H9 (cell line): ENCODE measurements at regions not wholly inside any gene's neighbourhood (a gene's known extent, or its start where the extent isn't known, plus 50 kb on each side); places are given as distances from the start of the nearest gene placed in this dataset.

ENCODE experiments used
- DNase-seq: peaks from one replicate; pipeline ENCODE4 v3.0.0-alpha.2; 2017
- H2AFZ ChIP-seq: one replicate; pipeline ENCODE4 v1.6.1; 2013; ENCODE audit warnings: mild to moderate bottlenecking, low read length, control low read depth, moderate library complexity
- H2AK5ac ChIP-seq: 2 replicates; pipeline ENCODE4 v1.6.1; 2013; ENCODE audit warnings: low read length, control low read depth, mixed read lengths; ENCODE audit not compliant: insufficient read length
- H2BK120ac ChIP-seq: one replicate; pipeline ENCODE4 v1.6.1; 2013; ENCODE audit warnings: low read depth, mild to moderate bottlenecking, low read length, control low read depth, inconsistent platforms; ENCODE audit not compliant: poor library complexity, severe bottlenecking
- H2BK12ac ChIP-seq: 2 replicates; pipeline ENCODE4 v1.6.1; 2013; ENCODE audit warnings: low read length, control low read depth, mixed read lengths, low read depth; ENCODE audit not compliant: insufficient read length
- H2BK15ac ChIP-seq: 2 replicates; pipeline ENCODE4 v1.6.1; 2013; ENCODE audit warnings: low read depth, low read length, control low read depth
- H2BK20ac ChIP-seq: one replicate; pipeline ENCODE4 v1.6.1; 2013; ENCODE audit warnings: low read depth, mild to moderate bottlenecking, low read length, control low read depth, inconsistent platforms; ENCODE audit not compliant: poor library complexity, severe bottlenecking
- H2BK5ac ChIP-seq: 2 replicates; pipeline ENCODE4 v1.6.1; 2013; ENCODE audit warnings: low read length, control low read depth, mixed read lengths; ENCODE audit not compliant: insufficient read length
- H3K14ac ChIP-seq: 2 replicates; pipeline ENCODE4 v1.6.1; 2013; ENCODE audit warnings: low read length, control low read depth; ENCODE audit not compliant: insufficient read depth
- H3K18ac ChIP-seq: 2 replicates; pipeline ENCODE4 v1.6.1; 2013; ENCODE audit warnings: low read depth, mild to moderate bottlenecking, mixed read lengths, low read length, control low read depth; ENCODE audit not compliant: insufficient read length
- H3K23ac ChIP-seq: 2 replicates; pipeline ENCODE4 v1.6.1; 2013; ENCODE audit warnings: low read length, control low read depth, mixed read lengths, low read depth; ENCODE audit not compliant: insufficient read length
- H3K23me2 ChIP-seq: 2 replicates; pipeline ENCODE4 v1.6.1; 2013; ENCODE audit warnings: low read depth, mild to moderate bottlenecking, mixed read lengths, low read length, control low read depth; ENCODE audit not compliant: insufficient read length, poor library complexity, severe bottlenecking
- H3K27ac ChIP-seq: 2 replicates; pipeline ENCODE4 v1.5.1; 2013; ENCODE audit warnings: low read length, control low read depth, mixed read lengths, low read depth; ENCODE audit not compliant: insufficient read length
- H3K27me3 ChIP-seq: 2 replicates; pipeline ENCODE4 v1.6.1; 2013; ENCODE audit warnings: low read length, control low read depth, inconsistent platforms; ENCODE audit not compliant: insufficient read depth
- H3K4ac ChIP-seq: 2 replicates; pipeline ENCODE4 v1.6.1; 2013; ENCODE audit warnings: low read depth, mild to moderate bottlenecking, control low read depth, inconsistent platforms, low read length, moderate library complexity
- H3K4me1 ChIP-seq: 2 replicates; pipeline ENCODE4 v1.6.1; 2013; ENCODE audit warnings: low read length, control low read depth, inconsistent platforms; ENCODE audit not compliant: insufficient read depth
- H3K4me2 ChIP-seq: 2 replicates; pipeline ENCODE4 v1.6.1; 2013; ENCODE audit warnings: low read length, control low read depth, mixed read lengths; ENCODE audit not compliant: insufficient read length, insufficient read depth
- H3K56ac ChIP-seq: 2 replicates; pipeline ENCODE4 v1.6.1; 2013; ENCODE audit warnings: low read depth, mild to moderate bottlenecking, mixed read lengths, low read length, control low read depth; ENCODE audit not compliant: insufficient read length
- H3K79me1 ChIP-seq: 2 replicates; pipeline ENCODE4 v1.6.1; 2013; ENCODE audit warnings: low read depth, mild to moderate bottlenecking, moderate library complexity, low read length, control low read depth, inconsistent platforms; ENCODE audit not compliant: insufficient read depth, poor library complexity, severe bottlenecking
- H3K79me2 ChIP-seq: 2 replicates; pipeline ENCODE4 v1.6.1; 2013; ENCODE audit warnings: low read length, control low read depth, inconsistent platforms; ENCODE audit not compliant: insufficient read depth
- H3K9ac ChIP-seq: 2 replicates; pipeline ENCODE4 v1.6.1; 2013; ENCODE audit warnings: low read length, control low read depth, mixed read lengths; ENCODE audit not compliant: insufficient read length; ENCODE audit errors: extremely low read depth
- H3K9me3 ChIP-seq: one replicate; pipeline ENCODE4 v1.6.1; 2013; ENCODE audit warnings: low read depth, low read length, inconsistent platforms; ENCODE audit not compliant: control insufficient read depth
- H3T11ph ChIP-seq: one replicate; pipeline ENCODE4 v1.6.1; 2013; ENCODE audit warnings: mild to moderate bottlenecking, low read length, control low read depth, inconsistent platforms
- H4K20me1 ChIP-seq: one replicate; pipeline ENCODE4 v1.6.1; 2013; ENCODE audit not compliant: control insufficient read depth, insufficient read length, insufficient read depth
- H4K5ac ChIP-seq: 2 replicates; pipeline ENCODE4 v1.6.1; 2013; ENCODE audit warnings: low read depth, mild to moderate bottlenecking, mixed read lengths, low read length, control low read depth; ENCODE audit not compliant: insufficient read length
- H4K8ac ChIP-seq: replicated peaks from 2 replicates; pipeline ENCODE4 v1.6.1; 2013; ENCODE audit warnings: low read length, control low read depth, mixed read lengths, low read depth; ENCODE audit not compliant: insufficient read length
- H4K91ac ChIP-seq: 2 replicates; pipeline ENCODE4 v1.6.1; 2013; ENCODE audit warnings: low read depth, mild to moderate bottlenecking, moderate library complexity, mixed read lengths, low read length, control low read depth; ENCODE audit not compliant: insufficient read length
- H3K27ac Mint-ChIP-seq, 3 experiments: 2 replicates in 2 of 3; 3 replicates in 1 of 3; pipeline ENCODE4 v1.8.0; 2020 to 2021; ENCODE audit warnings: mixed read lengths in 3 of 3, mild to moderate bottlenecking in 1 of 3, moderate library complexity in 1 of 3
- H3K27me3 Mint-ChIP-seq: 2 replicates; pipeline ENCODE4 v1.8.0; 2021; ENCODE audit warnings: low read depth, mild to moderate bottlenecking, moderate library complexity, mixed read lengths
- H3K36me3 Mint-ChIP-seq, 3 experiments: 2 replicates in 2 of 3; 3 replicates in 1 of 3; pipeline ENCODE4 v1.8.0; 2020 to 2021; ENCODE audit warnings: low read depth in 3 of 3, mixed read lengths in 3 of 3; ENCODE audit not compliant: insufficient read depth in 1 of 3
- H3K4me1 Mint-ChIP-seq, 2 experiments: 2 replicates each; pipeline ENCODE4 v1.8.0; 2020; ENCODE audit warnings: mixed read lengths in 2 of 2
- H3K4me3 Mint-ChIP-seq, 2 experiments: 2 replicates in 1 of 2; 3 replicates in 1 of 2; pipeline ENCODE4 v1.8.0; 2020 to 2021; ENCODE audit warnings: mild to moderate bottlenecking in 2 of 2, mixed read lengths in 2 of 2, moderate library complexity in 1 of 2
- H3K9me3 Mint-ChIP-seq, 2 experiments: 2 replicates in 1 of 2; 3 replicates in 1 of 2; pipeline ENCODE4 v1.8.0; 2020; ENCODE audit warnings: mild to moderate bottlenecking in 2 of 2, mixed read lengths in 2 of 2, moderate library complexity in 1 of 2
- WGBS: extraction: QIAGEN DNeasy Blood & Tissue Kit; methylation state at CpG from one replicate; pipeline ENCODE4 v1.1.7; 2013; ENCODE audit warnings: missing lambda C conversion rate, low lambda C conversion rate, mixed read lengths; ENCODE audit not compliant: insufficient read length; ENCODE audit errors: extremely low coverage; 5-methylcytosine and 5-hydroxymethylcytosine counted together
- TF ChIP-seq, protein P1 (sequence below): fragments of 200-600 bp; sonication (generic); conservative IDR thresholded peaks from 3 replicates; pipeline ENCODE4 v1.8.0; 2021; ENCODE audit warnings: antibody characterized with exemption, mild to moderate bottlenecking

DNA sequence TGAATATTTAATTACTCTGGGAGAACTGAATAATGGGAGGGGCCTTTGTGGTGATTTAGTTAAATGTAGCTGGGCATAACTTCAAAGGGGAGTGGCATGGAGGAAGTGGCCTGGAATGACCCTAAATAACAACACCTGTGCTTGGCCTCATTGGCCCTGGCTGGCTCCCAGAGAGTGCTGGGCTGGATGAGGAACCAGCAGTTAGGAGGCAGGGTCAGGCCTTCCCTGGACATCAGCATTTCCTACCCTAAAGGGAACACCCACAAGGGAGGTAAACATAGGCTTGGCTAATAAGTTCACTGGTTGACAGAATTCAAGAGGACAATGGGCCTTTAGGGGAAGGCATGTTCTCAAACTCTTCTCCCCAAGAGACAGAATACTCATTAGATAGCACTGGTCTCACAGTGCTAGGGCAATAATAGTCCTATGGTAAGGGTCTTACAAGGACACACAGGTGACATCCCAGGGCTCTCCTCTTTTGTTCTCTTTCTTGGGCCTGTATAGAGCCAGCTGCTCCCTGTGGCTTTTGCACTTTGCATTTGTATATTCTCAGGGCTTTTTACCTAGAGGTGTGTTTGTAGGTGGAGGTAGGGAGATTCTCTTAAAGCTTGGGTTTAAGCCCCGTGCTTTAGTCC is 106.8 kb downstream of the ZNF519 start:
- DNase-seq = peak; percentile 57
- no peaks in the 10 kb centered on the region for H3K79me1 ChIP-seq
- H2BK120ac ChIP-seq = no peak overlapping the region
- no peak overlapping the region for H3K14ac ChIP-seq
- no CpG with 5 or more reads among the region's 1 CpG for WGBS
- H3K23me2 ChIP-seq = no peaks in the 10 kb centered on the region
- peak overlapping the region in 2 of 3 experiments; percentile 7 to 74; a peak in 4 of 7 replicates for H3K27ac Mint-ChIP-seq
- no peak overlapping the region for H2AK5ac ChIP-seq
- no peak overlapping the region for H3K4ac ChIP-seq
- H4K91ac ChIP-seq = no peak overlapping the region
- no peak overlapping the region for H3T11ph ChIP-seq
- H4K8ac ChIP-seq = no peak overlapping the region
- peaks cover 16 to 18% of the 10 kb centered on the region in 2 experiments for H3K9me3 Mint-ChIP-seq
- no peak overlapping the region for H3K18ac ChIP-seq
- H2BK12ac ChIP-seq = no peak overlapping the region
- H2BK20ac ChIP-seq = no peak overlapping the region
- H2BK15ac ChIP-seq = no peak overlapping the region
- H3K79me2 ChIP-seq = no peaks in the 10 kb centered on the region
- H3K23ac ChIP-seq = no peak overlapping the region
- H3K4me3 Mint-ChIP-seq = peak overlapping the region; percentile 5 to 34; a peak in 3 of 5 replicates
- no peaks in the 10 kb centered on the region for H3K9me3 ChIP-seq
- peak overlapping the region; percentile 79 for H3K4me2 ChIP-seq
- H3K4me1 Mint-ChIP-seq = peaks cover 37 to 45% of the 10 kb centered on the region in 2 experiments
- H3K9ac ChIP-seq = no peak overlapping the region
- H3K56ac ChIP-seq = no peak overlapping the region
- H3K27me3 Mint-ChIP-seq = peaks cover 8% of the 10 kb centered on the region
- peaks cover 8 to 19% (median 12%) of the 10 kb centered on the region in 3 experiments for H3K36me3 Mint-ChIP-seq
- TF ChIP-seq, protein P1, sequence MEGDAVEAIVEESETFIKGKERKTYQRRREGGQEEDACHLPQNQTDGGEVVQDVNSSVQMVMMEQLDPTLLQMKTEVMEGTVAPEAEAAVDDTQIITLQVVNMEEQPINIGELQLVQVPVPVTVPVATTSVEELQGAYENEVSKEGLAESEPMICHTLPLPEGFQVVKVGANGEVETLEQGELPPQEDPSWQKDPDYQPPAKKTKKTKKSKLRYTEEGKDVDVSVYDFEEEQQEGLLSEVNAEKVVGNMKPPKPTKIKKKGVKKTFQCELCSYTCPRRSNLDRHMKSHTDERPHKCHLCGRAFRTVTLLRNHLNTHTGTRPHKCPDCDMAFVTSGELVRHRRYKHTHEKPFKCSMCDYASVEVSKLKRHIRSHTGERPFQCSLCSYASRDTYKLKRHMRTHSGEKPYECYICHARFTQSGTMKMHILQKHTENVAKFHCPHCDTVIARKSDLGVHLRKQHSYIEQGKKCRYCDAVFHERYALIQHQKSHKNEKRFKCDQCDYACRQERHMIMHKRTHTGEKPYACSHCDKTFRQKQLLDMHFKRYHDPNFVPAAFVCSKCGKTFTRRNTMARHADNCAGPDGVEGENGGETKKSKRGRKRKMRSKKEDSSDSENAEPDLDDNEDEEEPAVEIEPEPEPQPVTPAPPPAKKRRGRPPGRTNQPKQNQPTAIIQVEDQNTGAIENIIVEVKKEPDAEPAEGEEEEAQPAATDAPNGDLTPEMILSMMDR = no peak
- H2AFZ ChIP-seq = no peak overlapping the region
- H4K20me1 ChIP-seq = peaks cover 3% of the 10 kb centered on the region
- peak overlapping the region; percentile 78 for H3K27ac ChIP-seq
- H3K4me1 ChIP-seq = peaks cover 10% of the 10 kb centered on the region
- no peaks in the 10 kb centered on the region for H3K27me3 ChIP-seq
- H2BK5ac ChIP-seq = no peak overlapping the region
- no peak overlapping the region for H4K5ac ChIP-seq
